Dendritic cell treated with granulocyte-macrophage colony-stimulating factor and Interleukin-4, amounts not matched to agents 40 ng/mL and 50 ng/mL, for 4 days (primary cell): ENCODE measurements at regions not wholly inside any gene's neighbourhood (a gene's known extent, or its start where the extent isn't known, plus 50 kb on each side); places are given as distances from the start of the nearest gene placed in this dataset.

ENCODE experiments used
- H3K27ac Mint-ChIP-seq: one replicate; pipeline ENCODE4 v1.8.0; 2022; ENCODE audit warnings: mild to moderate bottlenecking, mixed read lengths
- H3K27me3 Mint-ChIP-seq: one replicate; pipeline ENCODE4 v1.8.0; 2022; ENCODE audit warnings: mild to moderate bottlenecking, mixed read lengths
- H3K36me3 Mint-ChIP-seq: one replicate; pipeline ENCODE4 v1.8.0; 2022; ENCODE audit warnings: low read depth, mixed read lengths
- H3K4me1 Mint-ChIP-seq: one replicate; pipeline ENCODE4 v1.8.0; 2022; ENCODE audit warnings: low read depth, mixed read lengths
- H3K4me3 Mint-ChIP-seq: one replicate; pipeline ENCODE4 v1.8.0; 2022; ENCODE audit warnings: mild to moderate bottlenecking, moderate library complexity, mixed read lengths
- H3K9me3 Mint-ChIP-seq: one replicate; pipeline ENCODE4 v1.8.0; 2022; ENCODE audit warnings: mixed read lengths
- intact Hi-C: fragments of 100-400 bp; cut with micrococcal nuclease; formaldehyde crosslinking; loops from one replicate; pipeline ENCODE4 v1.15.0; 2022

DNA sequence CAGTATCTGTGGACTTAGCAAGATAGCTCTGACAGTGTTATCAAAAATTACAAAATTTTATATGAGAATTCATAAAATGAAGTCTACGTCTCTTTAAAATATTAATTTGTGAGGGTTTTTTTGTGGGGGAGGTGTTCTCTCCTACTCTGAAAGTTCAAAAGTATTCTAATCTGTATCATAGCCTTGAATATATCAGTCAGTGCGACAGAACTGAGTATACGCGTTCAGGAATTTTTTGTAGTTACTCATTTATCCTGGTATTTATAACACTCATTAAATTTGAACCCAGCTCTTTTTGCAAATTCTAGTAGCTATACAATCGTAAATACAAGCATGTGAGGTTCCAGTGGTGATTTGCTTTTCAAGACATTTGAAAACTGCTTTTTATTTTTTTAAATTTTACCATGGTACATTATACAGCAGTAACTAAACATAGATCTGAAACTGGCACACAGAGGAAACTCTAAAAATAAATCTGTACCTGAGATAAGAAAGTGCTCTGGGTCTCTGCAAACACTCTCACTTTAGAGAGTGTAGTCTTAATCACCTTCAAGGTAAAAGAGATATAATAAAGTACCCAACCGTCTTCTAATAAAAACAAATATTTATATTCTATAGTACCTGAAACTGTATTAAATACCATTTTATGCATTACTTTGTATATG, 178.4 kb upstream of the ADAMTS5 start:
- Mint-ChIP-seq H3K36me3 (no peaks in the 10 kb centered on the region), H3K4me1 (no peaks in the 10 kb centered on the region), H3K27ac (no peak overlapping the region), H3K4me3 (no peak overlapping the region), H3K9me3 (peaks cover 12% of the 10 kb centered on the region), H3K27me3 (no peaks in the 10 kb centered on the region)
- intact Hi-C loops, result no loop called here

- Mint-ChIP-seq H3K36me3 (no peaks in the 10 kb centered on the region), H3K27me3 (no peaks in the 10 kb centered on the region), H3K4me1 (no peaks in the 10 kb centered on the region), H3K27ac (no peak overlapping the region), H3K9me3 (peaks cover 10% of the 10 kb centered on the region), H3K4me3 (no peak overlapping the region)
- intact Hi-C loops, result no loop called here
Observed at GRCh38 chr21:27143476-27143875, 176.6 kb upstream of the ADAMTS5 start.

DNA sequence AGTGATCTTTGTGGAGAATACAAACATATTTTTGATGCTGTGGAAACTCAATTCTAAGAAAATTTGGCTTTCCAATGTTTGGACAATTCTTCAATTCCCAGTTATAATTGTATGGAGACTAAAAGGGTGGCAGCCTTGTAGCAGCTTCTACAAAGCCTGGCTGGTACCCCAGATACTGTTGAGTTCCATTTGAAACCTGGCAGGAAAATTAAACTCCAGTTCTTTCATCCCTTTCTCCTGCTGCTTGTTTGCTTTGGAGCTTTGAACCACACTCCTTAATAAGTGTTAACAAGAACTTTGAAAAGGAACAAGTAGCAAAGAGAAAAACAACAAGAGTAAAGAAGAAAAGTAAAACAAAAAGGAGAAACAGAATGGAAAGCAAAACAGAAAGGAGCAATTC, 172.6 kb upstream of the ADAMTS5 start:
- Mint-ChIP-seq H3K9me3 (no peaks in the 10 kb centered on the region), H3K4me3 (no peak overlapping the region)
- intact Hi-C loops, result no loop called here

GRCh38 chr21:27134516-27134915, 167.6 kb upstream of the ADAMTS5 start:
- Mint-ChIP-seq H3K9me3 (no peaks in the 10 kb centered on the region), H3K27me3 (no peaks in the 10 kb centered on the region), H3K36me3 (no peaks in the 10 kb centered on the region), H3K4me3 (no peak overlapping the region), H3K27ac (no peak overlapping the region), H3K4me1 (no peaks in the 10 kb centered on the region)
- intact Hi-C loops, result no loop called here

More for the DNA sequence above, 172.6 kb upstream of the ADAMTS5 start:
- H3K27ac Mint-ChIP-seq, result no peak overlapping the region
- H3K36me3 Mint-ChIP-seq, result no peaks in the 10 kb centered on the region
- no peaks in the 10 kb centered on the region for H3K27me3 Mint-ChIP-seq
- H3K4me1 Mint-ChIP-seq, result no peaks in the 10 kb centered on the region

DNA sequence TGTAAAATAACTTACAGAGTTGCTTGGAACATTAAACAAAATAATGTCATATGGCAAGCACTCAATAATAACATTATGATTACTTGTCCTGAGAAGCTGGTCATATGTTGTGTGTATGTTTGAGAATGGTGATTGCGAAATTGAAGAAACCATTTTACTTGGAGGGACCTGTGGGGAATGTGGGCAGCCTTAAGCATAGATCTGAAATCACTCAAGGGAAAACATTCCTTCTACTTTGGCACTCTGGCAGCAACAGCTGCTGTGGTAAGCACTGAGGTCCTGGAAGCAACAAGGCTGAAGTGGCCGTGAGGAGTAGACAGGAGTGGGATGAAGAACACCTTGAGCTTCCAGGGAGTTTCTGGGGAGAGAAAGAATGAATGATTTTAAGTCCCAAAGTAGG, 165.4 kb upstream of the ADAMTS5 start:
- H3K27ac Mint-ChIP-seq, result no peak overlapping the region

GRCh38 chr21:27130154-27130553, 163.3 kb upstream of the ADAMTS5 start:
- H3K4me3 Mint-ChIP-seq, result no peak overlapping the region
- peaks cover 4% of the 10 kb centered on the region for H3K9me3 Mint-ChIP-seq
- H3K27me3 Mint-ChIP-seq, result no peaks in the 10 kb centered on the region
- intact Hi-C loops, result no loop called here
- H3K27ac Mint-ChIP-seq, result no peak overlapping the region
- H3K36me3 Mint-ChIP-seq, result no peaks in the 10 kb centered on the region
- H3K4me1 Mint-ChIP-seq, result no peaks in the 10 kb centered on the region

More for the DNA sequence above, 165.4 kb upstream of the ADAMTS5 start:
- Mint-ChIP-seq H3K4me1 (no peaks in the 10 kb centered on the region), H3K27me3 (no peaks in the 10 kb centered on the region), H3K36me3 (no peaks in the 10 kb centered on the region), H3K4me3 (no peak overlapping the region), H3K9me3 (no peaks in the 10 kb centered on the region)
- intact Hi-C loops, result no loop called here

- Mint-ChIP-seq H3K4me1 (no peaks in the 10 kb centered on the region), H3K4me3 (no peak overlapping the region), H3K27ac (no peak overlapping the region), H3K36me3 (no peaks in the 10 kb centered on the region), H3K27me3 (no peaks in the 10 kb centered on the region), H3K9me3 (peaks cover 8% of the 10 kb centered on the region)
- intact Hi-C loops, result no loop called here
Observed at GRCh38 chr21:27129694-27130093, 162.8 kb upstream of the ADAMTS5 start.

GRCh38 chr21:27129215-27129614, 162.3 kb upstream of the ADAMTS5 start:
- Mint-ChIP-seq H3K9me3 (peaks cover 12% of the 10 kb centered on the region), H3K4me1 (no peaks in the 10 kb centered on the region), H3K27ac (no peak overlapping the region), H3K4me3 (no peak overlapping the region), H3K27me3 (no peaks in the 10 kb centered on the region), H3K36me3 (no peaks in the 10 kb centered on the region)
- intact Hi-C loops, result no loop called here

GRCh38 chr21:27126140-27126539, 159.3 kb upstream of the ADAMTS5 start:
- Mint-ChIP-seq H3K4me3 (no peak overlapping the region), H3K27me3 (no peaks in the 10 kb centered on the region), H3K36me3 (no peaks in the 10 kb centered on the region), H3K27ac (no peak overlapping the region), H3K9me3 (peaks cover 12% of the 10 kb centered on the region), H3K4me1 (no peaks in the 10 kb centered on the region)
- intact Hi-C loops, result no loop called here

DNA sequence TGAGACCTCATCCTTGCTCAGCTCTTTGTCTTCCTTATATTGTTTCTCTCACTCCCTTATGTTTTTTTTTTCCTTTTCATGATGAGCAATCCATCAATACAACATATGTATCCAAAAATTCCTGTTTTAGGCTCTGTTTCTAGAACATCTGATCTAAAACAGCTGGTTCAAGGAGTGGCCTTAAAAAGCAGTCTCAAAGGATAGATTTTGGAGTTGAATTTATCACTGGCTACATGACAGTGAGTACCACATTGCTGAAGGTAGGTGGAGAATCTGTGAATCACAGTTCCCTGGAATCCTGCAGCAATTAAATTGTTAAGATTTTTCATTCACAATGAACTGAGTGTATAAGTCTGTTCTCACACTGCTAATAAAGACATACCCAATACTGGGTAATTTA, 155.8 kb upstream of the ADAMTS5 start:
- Mint-ChIP-seq H3K36me3 (no peaks in the 10 kb centered on the region), H3K27me3 (no peaks in the 10 kb centered on the region), H3K4me1 (no peaks in the 10 kb centered on the region), H3K27ac (no peak overlapping the region), H3K4me3 (no peak overlapping the region), H3K9me3 (peaks cover 12% of the 10 kb centered on the region)
- intact Hi-C loops, result no loop called here

DNA sequence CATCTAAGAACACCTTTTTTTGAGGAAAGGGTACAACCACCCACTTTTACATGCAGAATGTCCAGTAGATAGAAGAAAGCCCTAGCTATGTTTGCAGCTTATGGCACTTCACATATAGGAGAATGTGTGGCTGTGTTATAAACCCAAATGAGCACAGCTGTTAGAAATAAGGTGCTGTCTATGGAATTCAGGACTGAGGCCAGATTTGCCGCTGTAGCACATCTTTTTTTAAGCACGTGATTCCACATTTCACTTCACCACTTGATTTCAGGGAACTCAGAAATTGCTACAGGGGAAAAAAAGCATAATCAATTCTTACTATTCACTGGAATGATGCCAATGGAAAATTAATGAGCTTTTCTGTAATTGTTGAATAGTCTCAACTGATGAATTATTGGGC, 147.2 kb upstream of the ADAMTS5 start:
- Mint-ChIP-seq H3K4me3 (no peak overlapping the region), H3K4me1 (no peaks in the 10 kb centered on the region), H3K9me3 (peaks cover 10% of the 10 kb centered on the region), H3K36me3 (no peaks in the 10 kb centered on the region), H3K27me3 (no peaks in the 10 kb centered on the region), H3K27ac (no peak overlapping the region)
- intact Hi-C loops, result no loop called here

DNA sequence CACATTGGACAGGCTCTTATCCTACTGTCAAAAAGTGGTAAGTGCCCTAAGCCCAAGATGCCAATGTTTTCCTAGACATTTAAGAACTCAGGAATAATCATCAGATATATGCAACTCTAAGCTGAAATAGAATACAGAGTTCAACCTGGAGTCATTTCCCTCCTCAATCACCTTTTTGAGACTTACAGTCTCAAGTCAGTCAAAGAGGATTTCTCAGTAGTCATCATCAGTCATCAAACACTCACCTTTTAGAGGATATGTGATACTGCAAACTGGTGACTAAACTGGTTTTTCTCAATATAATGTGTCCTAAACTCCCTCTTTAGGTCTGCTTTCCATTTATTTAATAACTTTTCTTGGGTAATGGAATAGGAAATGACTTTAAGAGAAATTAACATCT, 145.3 kb upstream of the ADAMTS5 start:
- intact Hi-C loops, result no loop called here
- H3K4me3 Mint-ChIP-seq, result no peak overlapping the region

GRCh38 chr21:27110956-27111355, 144.1 kb upstream of the ADAMTS5 start:
- H3K36me3 Mint-ChIP-seq, result no peaks in the 10 kb centered on the region
- H3K4me3 Mint-ChIP-seq, result no peak overlapping the region
- no peaks in the 10 kb centered on the region for H3K9me3 Mint-ChIP-seq
- no peaks in the 10 kb centered on the region for H3K27me3 Mint-ChIP-seq
- intact Hi-C loops, result no loop called here
- H3K27ac Mint-ChIP-seq, result no peak overlapping the region
- no peaks in the 10 kb centered on the region for H3K4me1 Mint-ChIP-seq

More for the DNA sequence above, 145.3 kb upstream of the ADAMTS5 start:
- no peaks in the 10 kb centered on the region for H3K4me1 Mint-ChIP-seq
- H3K9me3 Mint-ChIP-seq, result peaks cover 10% of the 10 kb centered on the region
- H3K36me3 Mint-ChIP-seq, result no peaks in the 10 kb centered on the region
- H3K27me3 Mint-ChIP-seq, result no peaks in the 10 kb centered on the region
- no peak overlapping the region for H3K27ac Mint-ChIP-seq

DNA sequence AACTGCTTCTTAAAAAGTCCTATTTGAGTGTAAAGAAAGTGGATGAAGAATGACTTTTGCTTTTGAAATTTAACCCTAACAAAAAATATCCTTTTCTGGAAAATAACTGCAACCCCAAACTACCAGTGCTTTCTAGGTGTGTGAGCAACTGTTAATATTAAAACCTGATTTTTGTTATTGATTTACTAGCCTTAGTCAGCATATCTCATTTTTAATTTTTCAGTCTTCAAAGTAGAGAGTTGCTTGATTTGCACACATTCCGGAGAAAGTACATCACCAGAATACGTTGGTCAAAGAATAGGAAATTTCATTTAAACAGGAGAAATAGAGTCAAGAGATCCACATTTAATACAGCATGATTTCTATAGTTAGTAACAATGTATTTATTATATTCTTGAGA, 141.8 kb upstream of the ADAMTS5 start:
- H3K9me3 Mint-ChIP-seq, result no peaks in the 10 kb centered on the region
- H3K4me1 Mint-ChIP-seq, result no peaks in the 10 kb centered on the region
- H3K27me3 Mint-ChIP-seq, result no peaks in the 10 kb centered on the region
- H3K27ac Mint-ChIP-seq, result no peak overlapping the region
- H3K36me3 Mint-ChIP-seq, result no peaks in the 10 kb centered on the region
- no peak overlapping the region for H3K4me3 Mint-ChIP-seq
- intact Hi-C loops, result no loop called here

DNA sequence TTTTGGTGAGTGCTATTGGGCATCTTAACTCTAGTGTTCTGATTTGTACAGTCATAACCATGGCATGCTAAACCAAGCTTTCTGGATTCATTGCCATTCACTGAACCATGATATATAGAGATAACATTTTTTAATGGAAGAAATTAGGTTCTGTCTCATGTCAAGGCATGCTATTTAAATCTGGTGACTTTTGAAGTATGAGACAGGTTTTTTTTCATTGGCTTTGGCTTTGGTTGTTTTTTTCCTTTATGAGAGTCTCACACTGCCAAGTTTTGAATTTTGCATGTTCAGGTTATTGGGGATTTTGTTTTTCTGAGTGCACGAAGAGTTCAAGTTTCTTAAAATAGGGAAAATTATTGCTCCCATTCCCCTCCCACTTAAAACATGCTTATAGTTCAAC, 141.3 kb upstream of the ADAMTS5 start:
- Mint-ChIP-seq H3K36me3 (no peaks in the 10 kb centered on the region), H3K4me3 (no peak overlapping the region), H3K4me1 (no peaks in the 10 kb centered on the region), H3K27me3 (no peaks in the 10 kb centered on the region), H3K9me3 (no peaks in the 10 kb centered on the region), H3K27ac (no peak overlapping the region)
- intact Hi-C loops, result no loop called here
